NCI-H748 treated with DMSO at 0.1 percent for 48 hours (cell line): ENCODE measurements at regions not wholly inside any gene's neighbourhood (a gene's known extent, or its start where the extent isn't known, plus 50 kb on each side); places are given as distances from the start of the nearest gene placed in this dataset.

Experiments
- DNase-seq: peaks from one replicate; lab custom pipeline; 2025; lab: John Stamatoyannopoulos, UW

- DNase-seq: no peak
Measured at GRCh38 chr18:11316546-11316945, 167.2 kb upstream of the PIEZO2 start.

GRCh38 chr18:11310476-11311086, 161.2 kb upstream of the PIEZO2 start:
- no peak for DNase-seq

- no peak for DNase-seq
Measured at GRCh38 chr18:11309172-11309571, 159.8 kb upstream of the PIEZO2 start.

- no peak for DNase-seq
Measured at GRCh38 chr18:11308499-11308898, 159.1 kb upstream of the PIEZO2 start.

- DNase-seq: no peak
Measured at GRCh38 chr18:11307716-11308115, 158.3 kb upstream of the PIEZO2 start.

GRCh38 chr18:11305507-11305906, 156.1 kb upstream of the PIEZO2 start:
- DNase-seq: no peak

- DNase-seq: no peak
Measured at GRCh38 chr18:11304928-11305327, 155.6 kb upstream of the PIEZO2 start.

- DNase-seq: no peak
Measured at GRCh38 chr18:11296946-11297345, 147.6 kb upstream of the PIEZO2 start.

GRCh38 chr18:11293794-11294193, 144.4 kb upstream of the PIEZO2 start:
- no peak for DNase-seq

GRCh38 chr18:11290786-11291185, 141.4 kb upstream of the PIEZO2 start:
- DNase-seq: no peak

- no peak for DNase-seq
Measured at GRCh38 chr18:11289248-11289647, 139.9 kb upstream of the PIEZO2 start.

- no peak for DNase-seq
Measured at GRCh38 chr18:11288401-11288800, 139.0 kb upstream of the PIEZO2 start.

- no peak for DNase-seq
Measured at GRCh38 chr18:11286431-11286830, 137.1 kb upstream of the PIEZO2 start.

GRCh38 chr18:11284811-11285210, 135.4 kb upstream of the PIEZO2 start:
- DNase-seq: no peak

- DNase-seq: no peak
Measured at GRCh38 chr18:11284349-11284748, 135.0 kb upstream of the PIEZO2 start.

GRCh38 chr18:11283479-11284161, 134.3 kb upstream of the PIEZO2 start:
- DNase-seq: no peak

- DNase-seq: no peak
Measured at GRCh38 chr18:11279461-11279860, 130.1 kb upstream of the PIEZO2 start.

- DNase-seq: no peak
Measured at GRCh38 chr18:11276678-11277077, 127.3 kb upstream of the PIEZO2 start.

GRCh38 chr18:11274144-11274794, 124.9 kb upstream of the PIEZO2 start:
- no peak for DNase-seq

- no peak for DNase-seq
Measured at GRCh38 chr18:11272516-11272915, 123.1 kb upstream of the PIEZO2 start.

- DNase-seq: no peak
Measured at GRCh38 chr18:11271954-11272353, 122.6 kb upstream of the PIEZO2 start.

GRCh38 chr18:11269257-11269656, 119.9 kb upstream of the PIEZO2 start:
- no peak for DNase-seq

GRCh38 chr18:11268741-11269233, 119.4 kb upstream of the PIEZO2 start:
- DNase-seq: no peak
